HPDE6-E6E7 (cell line): ENCODE measurements at regions not wholly inside any gene's neighbourhood (a gene's known extent, or its start where the extent isn't known, plus 50 kb on each side); places are given as distances from the start of the nearest gene placed in this dataset.
A peak's percentile ranks its signal among the peaks of the same experiment; 100 is the strongest.

ENCODE experiments used
- DNase-seq: peaks from one replicate; pipeline ENCODE4 v3.0.0; 2011; ENCODE audit warnings: missing footprints; ENCODE audit errors: extremely low spot score

- no peak for DNase-seq
These were observed 254.4 kb upstream of the ZPLD1 start for GRCh38 chr3:102180280-102180931.

GRCh38 chr3:102181175-102181920, 253.5 kb upstream of the ZPLD1 start:
- no peak for DNase-seq

DNA sequence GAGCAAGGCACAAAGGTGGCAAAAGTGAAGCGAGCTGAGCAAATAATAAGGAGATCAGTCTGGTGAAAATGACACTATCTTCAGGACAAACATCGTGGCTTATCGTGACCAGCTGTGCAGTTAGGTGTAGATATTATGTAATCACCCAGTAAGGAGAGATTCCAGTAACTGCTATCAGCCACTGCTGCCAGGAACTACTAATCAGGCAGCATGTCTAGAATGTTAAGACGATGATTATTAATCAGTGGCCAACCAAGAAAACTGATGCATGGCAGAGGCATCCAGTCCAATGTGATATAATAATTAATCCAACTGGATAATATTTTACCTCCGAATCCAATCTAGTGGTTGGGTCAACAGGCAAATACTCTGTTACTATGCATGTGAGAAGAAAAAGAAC, 252.7 kb upstream of the ZPLD1 start:
- DNase-seq = no peak

DNA sequence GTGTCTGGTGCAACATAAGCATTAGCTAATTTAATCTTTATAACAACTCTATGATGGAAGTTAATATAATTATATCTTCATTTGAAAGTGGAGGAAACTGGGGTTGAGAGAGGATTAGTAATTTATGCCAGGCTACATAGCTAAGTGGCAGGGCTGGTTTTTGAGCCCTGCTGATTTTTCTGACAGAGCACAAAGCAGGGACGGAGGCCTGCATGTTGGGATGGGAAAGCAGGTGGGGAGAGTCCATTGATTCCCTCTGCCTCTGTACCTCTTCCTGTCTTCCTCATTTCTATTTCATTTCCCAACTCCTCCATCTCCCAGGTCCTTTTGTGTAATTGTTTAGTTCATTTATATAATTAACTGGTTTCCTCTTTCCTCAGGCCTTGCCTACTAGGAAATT, 251.6 kb upstream of the ZPLD1 start:
- no peak for DNase-seq

- no peak for DNase-seq
These were observed 251.2 kb upstream of the ZPLD1 start for GRCh38 chr3:102183623-102184022.

- DNase-seq = no peak
These were observed 245.3 kb upstream of the ZPLD1 start for GRCh38 chr3:102189541-102189940.

GRCh38 chr3:102189956-102190723, 244.7 kb upstream of the ZPLD1 start:
- no peak for DNase-seq

GRCh38 chr3:102192575-102192974, 242.2 kb upstream of the ZPLD1 start:
- no peak for DNase-seq

GRCh38 chr3:102193255-102193654, 241.6 kb upstream of the ZPLD1 start:
- DNase-seq = no peak

DNA sequence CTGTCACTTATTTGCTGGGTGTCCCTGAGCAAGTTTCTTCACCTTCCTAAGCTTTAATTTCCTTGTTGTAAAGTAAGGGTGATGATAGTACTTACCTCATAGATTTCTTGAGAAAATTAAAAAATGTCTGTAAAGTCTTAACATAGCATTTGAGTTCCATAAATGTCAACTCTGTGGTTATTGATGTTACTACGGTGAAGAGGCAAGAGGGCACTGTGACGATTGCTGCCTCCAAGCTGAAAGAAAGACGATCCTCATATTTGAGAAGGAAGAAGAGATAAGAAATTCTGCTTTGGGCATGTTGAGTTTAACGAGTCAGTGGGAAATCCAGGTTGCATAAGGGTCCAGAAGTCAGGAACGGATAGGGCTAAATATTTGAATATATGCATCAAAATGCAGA, 240.8 kb upstream of the ZPLD1 start:
- DNase-seq = no peak

- DNase-seq = no peak
These were observed 240.1 kb upstream of the ZPLD1 start for GRCh38 chr3:102194760-102195159.

- DNase-seq = peak; percentile 79
These were observed 239.4 kb upstream of the ZPLD1 start for GRCh38 chr3:102195198-102195948.

- DNase-seq = no peak
These were observed 234.7 kb upstream of the ZPLD1 start for GRCh38 chr3:102200126-102200525.

DNA sequence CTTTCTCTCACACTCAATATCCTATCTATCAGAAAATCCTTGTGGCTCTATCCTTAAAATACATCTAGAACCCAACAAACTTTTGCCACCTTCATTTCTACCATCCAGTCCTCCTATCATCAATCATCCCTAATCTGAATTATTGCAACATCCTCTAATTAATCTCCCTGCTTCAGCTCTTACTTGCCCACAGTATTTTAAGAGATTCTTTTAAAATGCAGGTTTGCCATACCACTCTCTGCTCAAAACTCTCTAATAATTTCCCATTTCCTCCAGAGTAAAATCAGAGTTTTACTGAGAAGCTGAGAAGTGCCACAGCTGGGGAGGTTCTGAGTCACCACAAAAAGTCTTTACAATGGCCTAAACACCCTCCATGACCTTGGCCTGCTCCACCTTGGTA, 234.3 kb upstream of the ZPLD1 start:
- no peak for DNase-seq

GRCh38 chr3:102205647-102206046, 229.2 kb upstream of the ZPLD1 start:
- no peak for DNase-seq

DNA sequence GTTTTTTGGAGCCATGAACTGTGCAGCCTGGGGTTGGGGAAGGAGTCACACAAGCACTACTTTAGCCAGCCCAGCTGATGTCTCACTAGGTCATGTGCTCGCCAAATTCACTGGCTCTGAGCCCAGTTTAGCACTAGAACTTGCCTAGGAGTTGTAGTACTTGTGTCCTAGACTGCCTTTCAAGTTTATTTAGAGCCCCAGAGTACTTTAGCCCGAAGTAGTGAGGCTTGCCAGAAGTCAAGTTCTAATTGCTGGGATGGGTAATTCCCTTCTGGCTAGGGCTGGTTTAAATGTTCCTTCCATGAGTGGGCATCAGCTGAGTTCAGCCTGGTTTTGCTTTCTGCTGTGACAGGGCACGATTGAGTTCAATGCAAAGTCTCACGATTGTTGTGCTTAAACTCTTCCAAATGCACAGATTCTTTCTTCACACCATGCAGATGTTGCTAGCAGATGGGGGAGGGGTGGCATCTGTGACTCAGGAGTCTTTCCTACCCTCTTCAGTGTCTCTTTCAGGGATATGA, 228.2 kb upstream of the ZPLD1 start:
- DNase-seq = no peak

- DNase-seq = no peak
These were observed 227.7 kb upstream of the ZPLD1 start for GRCh38 chr3:102207151-102207571.

- no peak for DNase-seq
These were observed 219.6 kb upstream of the ZPLD1 start for GRCh38 chr3:102215166-102215565.

DNA sequence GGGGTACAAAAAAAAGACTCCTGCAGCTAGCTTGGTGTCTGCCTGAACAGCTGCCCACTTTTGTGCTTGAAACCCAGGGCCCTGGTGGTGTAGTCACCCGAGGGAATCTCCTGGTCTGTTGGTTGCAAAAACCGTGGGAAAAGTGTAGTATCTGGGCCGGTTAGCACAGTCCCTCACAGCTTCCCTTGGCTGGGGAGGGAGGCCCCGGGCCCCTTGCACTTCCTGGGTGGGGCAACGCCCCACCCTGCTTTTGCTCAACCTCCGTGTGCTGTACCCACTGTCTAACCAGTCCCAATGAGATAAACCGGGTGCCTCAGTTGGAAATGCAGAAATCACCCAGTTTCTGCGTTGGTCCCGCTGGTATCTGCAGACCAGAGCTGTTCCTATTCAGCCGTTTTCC, 211.7 kb upstream of the ZPLD1 start:
- DNase-seq = no peak

- DNase-seq = peak; percentile 17
These were observed 210.6 kb upstream of the ZPLD1 start for GRCh38 chr3:102224171-102224570.

- no peak for DNase-seq
These were observed 209.8 kb upstream of the ZPLD1 start for GRCh38 chr3:102225005-102225404.
